ENCODE measurements at regions not wholly inside any gene's neighbourhood (a gene's known extent, or its start where the extent isn't known, plus 50 kb on each side); places are given as distances from the start of the nearest gene placed in this dataset.

DNA sequence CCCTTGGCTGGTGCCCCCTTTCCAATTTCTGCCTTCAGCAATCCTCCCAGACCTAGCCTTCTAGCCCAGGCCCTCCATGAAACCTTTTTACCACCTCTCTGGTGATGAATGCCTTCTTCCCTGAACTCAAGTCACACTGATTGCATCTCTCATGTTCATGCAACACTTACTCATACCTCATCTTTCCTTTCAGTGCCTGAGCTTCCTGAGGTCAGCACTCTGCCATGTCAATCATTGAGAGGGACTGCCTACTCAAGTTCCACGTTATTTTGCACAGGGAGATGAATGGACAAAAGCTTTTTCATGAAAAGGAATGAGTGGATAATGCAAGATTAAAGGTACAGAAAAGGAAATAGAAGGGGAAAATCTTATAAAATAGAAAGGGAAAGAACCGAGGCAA, 60.1 kb upstream of the PLEKHG1 start:
- H3K36me3 ChIP-seq (ENCODE audit: control insufficient read depth in 1 of 2, insufficient read depth in 2 of 2, low read length in 2 of 2), result no peaks in the 10 kb centered on the region
- no peaks in the 10 kb centered on the region for H3K4me1 ChIP-seq (ENCODE audit: control insufficient read depth in 1 of 2, insufficient read depth in 2 of 2, low read length in 2 of 2)
- no peaks in the 10 kb centered on the region for H3K27me3 ChIP-seq (ENCODE audit: low read depth, low read length)
- no peak overlapping the region for H3K4me3 ChIP-seq (ENCODE audit: low read depth in 1 of 2, low read length in 2 of 2)
- no peak overlapping the region for H3K27ac ChIP-seq (ENCODE audit: low read length)
- H3K9me3 ChIP-seq (ENCODE audit: control insufficient read depth in 1 of 2, low read length in 2 of 2), result no peaks in the 10 kb centered on the region

DNA sequence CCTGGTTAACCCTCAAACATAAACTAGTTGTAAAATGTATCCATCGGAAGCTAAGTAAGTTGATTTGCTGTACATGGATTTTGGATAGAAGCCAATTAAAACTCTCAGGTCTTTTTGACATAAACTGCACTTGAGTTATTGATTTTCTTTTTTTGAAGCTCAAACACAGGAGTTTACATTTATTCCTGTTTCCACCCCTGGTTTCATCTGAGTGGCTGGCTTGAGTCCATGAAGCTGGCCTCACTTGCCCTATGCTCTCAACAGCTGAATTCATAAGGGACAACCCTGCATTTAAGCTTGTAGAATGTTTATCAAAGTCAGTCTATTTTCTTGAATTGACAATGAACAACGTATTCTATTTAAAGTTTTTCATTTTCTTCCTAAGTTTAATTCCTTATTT, 58.1 kb upstream of the PLEKHG1 start:
- no peak overlapping the region for H3K27ac ChIP-seq (ENCODE audit: low read length)
- no peak overlapping the region for H3K4me3 ChIP-seq (ENCODE audit: low read depth in 1 of 2, low read length in 2 of 2)
- no peaks in the 10 kb centered on the region for H3K4me1 ChIP-seq (ENCODE audit: control insufficient read depth in 1 of 2, insufficient read depth in 2 of 2, low read length in 2 of 2)
- no peaks in the 10 kb centered on the region for H3K27me3 ChIP-seq (ENCODE audit: low read depth, low read length)
- no peaks in the 10 kb centered on the region for H3K36me3 ChIP-seq (ENCODE audit: control insufficient read depth in 1 of 2, insufficient read depth in 2 of 2, low read length in 2 of 2)
- H3K9me3 ChIP-seq (ENCODE audit: control insufficient read depth in 1 of 2, low read length in 2 of 2), result no peaks in the 10 kb centered on the region

DNA sequence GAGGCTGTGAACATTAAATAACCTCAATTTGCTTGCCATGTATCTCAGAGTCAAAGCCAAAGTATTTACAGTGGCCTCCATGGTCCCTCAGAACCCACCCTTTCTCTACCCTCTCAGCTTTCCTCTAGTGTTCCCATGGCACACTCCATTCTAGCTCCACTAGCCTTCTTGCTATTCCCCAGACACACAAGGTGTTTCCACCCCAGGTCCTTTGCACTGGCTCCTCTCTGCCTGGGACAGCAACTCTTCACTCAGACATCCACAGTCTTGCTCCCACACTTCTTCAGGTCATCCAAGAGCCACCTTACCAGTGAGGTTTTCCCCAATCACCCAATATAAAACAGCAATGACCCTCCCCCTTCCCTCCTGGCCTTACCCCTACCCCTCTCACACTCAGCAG, 56.5 kb upstream of the PLEKHG1 start:
- H3K36me3 ChIP-seq (ENCODE audit: control insufficient read depth in 1 of 2, insufficient read depth in 2 of 2, low read length in 2 of 2), result no peaks in the 10 kb centered on the region
- H3K4me1 ChIP-seq (ENCODE audit: control insufficient read depth in 1 of 2, insufficient read depth in 2 of 2, low read length in 2 of 2), result peaks cover 4 to 6% of the 10 kb centered on the region in 2 donors
- no peak overlapping the region for H3K4me3 ChIP-seq (ENCODE audit: low read depth in 1 of 2, low read length in 2 of 2)
- H3K27ac ChIP-seq (ENCODE audit: low read length), result no peak overlapping the region
- no peaks in the 10 kb centered on the region for H3K9me3 ChIP-seq (ENCODE audit: control insufficient read depth in 1 of 2, low read length in 2 of 2)
- H3K27me3 ChIP-seq (ENCODE audit: low read depth, low read length), result no peaks in the 10 kb centered on the region

- Histone ChIP-seq H3K36me3 (ENCODE audit: control insufficient read depth in 1 of 2, insufficient read depth in 2 of 2, low read length in 2 of 2) (no peaks in the 10 kb centered on the region), H3K4me3 (ENCODE audit: low read depth in 1 of 2, low read length in 2 of 2) (no peak overlapping the region), H3K9me3 (ENCODE audit: control insufficient read depth in 1 of 2, low read length in 2 of 2) (no peaks in the 10 kb centered on the region), H3K4me1 (ENCODE audit: control insufficient read depth in 1 of 2, insufficient read depth in 2 of 2, low read length in 2 of 2) (peaks cover 4 to 6% of the 10 kb centered on the region in 2 donors), H3K27me3 (ENCODE audit: low read depth, low read length) (no peaks in the 10 kb centered on the region), H3K27ac (ENCODE audit: low read length) (no peak overlapping the region)
Observed at GRCh38 chr6:150544793-150545192, 54.9 kb upstream of the PLEKHG1 start.

DNA sequence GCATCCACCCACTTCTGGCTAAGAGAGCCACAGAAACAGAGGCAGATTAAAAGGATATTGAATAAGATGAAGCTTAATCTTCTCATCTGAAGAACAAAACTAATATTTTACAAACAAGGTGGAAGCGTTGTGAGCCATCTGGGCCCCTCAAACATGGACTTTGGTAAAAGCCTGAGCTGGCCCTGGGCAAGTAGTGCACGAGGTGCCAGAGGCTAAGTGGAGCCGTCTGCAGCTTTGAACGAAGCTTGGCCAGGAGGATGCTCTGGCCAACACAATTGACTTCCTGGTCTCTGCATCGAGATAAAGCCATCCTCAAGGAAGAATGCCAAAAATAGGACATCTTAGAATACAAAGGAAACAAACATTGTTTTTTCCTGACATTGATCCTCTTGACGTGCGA, 53.2 kb upstream of the PLEKHG1 start:
- Histone ChIP-seq H3K4me1 (ENCODE audit: control insufficient read depth in 1 of 2, insufficient read depth in 2 of 2, low read length in 2 of 2) (peaks cover 4 to 6% of the 10 kb centered on the region in 2 donors), H3K4me3 (ENCODE audit: low read depth in 1 of 2, low read length in 2 of 2) (no peak overlapping the region), H3K36me3 (ENCODE audit: control insufficient read depth in 1 of 2, insufficient read depth in 2 of 2, low read length in 2 of 2) (no peaks in the 10 kb centered on the region), H3K27ac (ENCODE audit: low read length) (no peak overlapping the region), H3K9me3 (ENCODE audit: control insufficient read depth in 1 of 2, low read length in 2 of 2) (no peaks in the 10 kb centered on the region), H3K27me3 (ENCODE audit: low read depth, low read length) (no peaks in the 10 kb centered on the region)

DNA sequence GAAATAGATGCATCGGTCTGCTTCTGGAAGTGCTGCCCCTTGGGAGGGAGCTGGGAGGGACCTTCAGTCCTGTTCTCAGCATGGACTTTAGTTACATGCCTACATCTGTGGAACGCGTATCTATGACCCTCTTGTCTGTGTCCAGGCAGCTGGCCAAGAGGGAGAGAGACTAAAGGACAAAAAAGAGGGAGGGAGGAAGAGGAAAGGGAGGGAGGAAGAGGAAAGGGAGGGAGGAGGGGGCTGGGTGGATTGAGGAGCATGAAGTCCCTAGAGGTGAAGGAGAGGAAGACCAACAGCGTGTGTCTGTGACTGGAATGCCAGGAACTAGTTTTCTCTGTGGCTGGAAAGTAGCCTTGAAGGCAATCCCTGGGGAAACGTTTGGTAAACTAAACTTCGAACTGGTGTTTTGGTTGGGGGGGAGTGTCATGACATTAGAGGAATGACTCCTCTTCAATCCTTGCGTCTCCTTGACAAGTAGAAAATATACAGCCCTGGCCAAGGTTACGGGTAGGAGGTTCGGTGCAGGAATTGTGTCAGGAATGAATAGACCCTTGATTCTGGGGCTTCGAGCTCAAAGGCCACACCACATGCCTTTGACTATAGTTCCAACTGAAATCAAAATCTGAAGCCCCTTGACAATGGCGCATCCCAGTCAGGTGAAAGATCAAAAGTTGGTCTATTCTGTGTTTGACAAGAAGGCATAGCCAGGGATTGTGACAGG, 52.0 kb upstream of the PLEKHG1 start:
- Histone ChIP-seq H3K36me3 (ENCODE audit: control insufficient read depth in 1 of 2, insufficient read depth in 2 of 2, low read length in 2 of 2) (no peaks in the 10 kb centered on the region), H3K4me3 (ENCODE audit: low read depth in 1 of 2, low read length in 2 of 2) (no peak overlapping the region), H3K27me3 (ENCODE audit: low read depth, low read length) (no peaks in the 10 kb centered on the region), H3K27ac (ENCODE audit: low read length) (no peak overlapping the region), H3K4me1 (ENCODE audit: control insufficient read depth in 1 of 2, insufficient read depth in 2 of 2, low read length in 2 of 2) (peaks cover 4 to 6% of the 10 kb centered on the region in 2 donors), H3K9me3 (ENCODE audit: control insufficient read depth in 1 of 2, low read length in 2 of 2) (no peaks in the 10 kb centered on the region)

GRCh38 chr6:150548330-150548729, 51.4 kb upstream of the PLEKHG1 start:
- no peaks in the 10 kb centered on the region for H3K36me3 ChIP-seq (ENCODE audit: control insufficient read depth in 1 of 2, insufficient read depth in 2 of 2, low read length in 2 of 2)
- no peaks in the 10 kb centered on the region for H3K9me3 ChIP-seq (ENCODE audit: control insufficient read depth in 1 of 2, low read length in 2 of 2)
- no peak overlapping the region for H3K4me3 ChIP-seq (ENCODE audit: low read depth in 1 of 2, low read length in 2 of 2)
- H3K4me1 ChIP-seq (ENCODE audit: control insufficient read depth in 1 of 2, insufficient read depth in 2 of 2, low read length in 2 of 2), result peaks cover 4 to 6% of the 10 kb centered on the region in 2 donors
- H3K27ac ChIP-seq (ENCODE audit: low read length), result no peak overlapping the region
- H3K27me3 ChIP-seq (ENCODE audit: low read depth, low read length), result no peaks in the 10 kb centered on the region

DNA sequence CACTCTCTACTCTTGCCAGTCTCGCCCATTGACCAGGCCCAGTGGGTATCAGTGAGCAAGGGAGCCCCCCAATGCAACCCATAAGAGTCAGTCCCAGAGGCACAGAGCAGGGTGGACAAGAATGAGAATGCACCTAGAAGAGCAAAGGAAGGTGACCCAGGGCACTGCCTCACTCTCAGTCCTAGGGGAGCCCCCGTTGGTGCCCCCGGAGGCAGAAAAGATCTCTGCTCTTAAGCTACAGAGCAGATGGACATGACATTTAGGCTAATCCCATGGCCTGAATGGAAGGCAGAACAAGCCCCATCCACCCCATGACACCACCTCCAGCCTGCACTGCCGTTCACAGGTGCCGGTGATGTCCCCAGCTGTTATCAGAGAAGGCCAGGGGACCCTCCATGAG, 50.7 kb upstream of the PLEKHG1 start:
- Histone ChIP-seq H3K4me1 (ENCODE audit: control insufficient read depth in 1 of 2, insufficient read depth in 2 of 2, low read length in 2 of 2) (peaks cover 4 to 6% of the 10 kb centered on the region in 2 donors), H3K36me3 (ENCODE audit: control insufficient read depth in 1 of 2, insufficient read depth in 2 of 2, low read length in 2 of 2) (no peaks in the 10 kb centered on the region), H3K27ac (ENCODE audit: low read length) (no peak overlapping the region), H3K9me3 (ENCODE audit: control insufficient read depth in 1 of 2, low read length in 2 of 2) (no peaks in the 10 kb centered on the region), H3K4me3 (ENCODE audit: low read depth in 1 of 2, low read length in 2 of 2) (no peak overlapping the region), H3K27me3 (ENCODE audit: low read depth, low read length) (no peaks in the 10 kb centered on the region)

DNA sequence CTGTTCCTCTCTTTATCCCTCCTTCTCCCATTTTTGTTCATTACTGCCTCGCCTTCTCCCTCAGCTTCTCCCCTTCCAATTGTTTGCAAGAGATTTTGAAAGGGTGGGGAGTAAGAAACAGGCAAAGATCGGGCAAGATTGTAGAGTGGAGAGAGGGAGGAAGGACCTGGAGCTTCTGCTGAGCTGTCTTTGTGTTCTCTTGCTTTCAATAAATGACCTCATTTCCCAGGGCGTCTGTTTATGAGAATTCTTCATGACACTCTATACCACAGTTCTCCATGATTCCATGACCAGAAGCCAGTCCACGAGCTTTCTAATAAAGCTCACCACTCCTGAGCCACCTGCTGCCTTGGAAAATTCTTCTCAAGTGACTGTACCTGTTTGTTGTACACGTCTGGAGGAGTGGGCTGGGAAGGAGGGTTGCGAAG, 50.0 kb upstream of the PLEKHG1 start:
- no peaks in the 10 kb centered on the region for H3K27me3 ChIP-seq (ENCODE audit: low read depth, low read length)
- no peak overlapping the region for H3K4me3 ChIP-seq (ENCODE audit: low read depth in 1 of 2, low read length in 2 of 2)
- H3K27ac ChIP-seq (ENCODE audit: low read length), result no peak overlapping the region
- no peaks in the 10 kb centered on the region for H3K9me3 ChIP-seq (ENCODE audit: control insufficient read depth in 1 of 2, low read length in 2 of 2)
- peaks cover 4 to 6% of the 10 kb centered on the region in 2 donors for H3K4me1 ChIP-seq (ENCODE audit: control insufficient read depth in 1 of 2, insufficient read depth in 2 of 2, low read length in 2 of 2)
- no peaks in the 10 kb centered on the region for H3K36me3 ChIP-seq (ENCODE audit: control insufficient read depth in 1 of 2, insufficient read depth in 2 of 2, low read length in 2 of 2)

All from muscle layer of duodenum (tissue), 2 donors.